HEK293T (cell line): ENCODE measurements at regions not wholly inside any gene's neighbourhood (a gene's known extent, or its start where the extent isn't known, plus 50 kb on each side); places are given as distances from the start of the nearest gene placed in this dataset.

ENCODE experiments used
- NFRKB ChIP-seq: fragments of 450-650 bp; IDR thresholded peaks from 2 replicates; pipeline ENCODE4 v1.6.1; 2016; ENCODE audit warnings: mild to moderate bottlenecking, moderate library complexity
- PKNOX1 ChIP-seq: fragments of 450-650 bp; IDR thresholded peaks from 2 replicates; pipeline ENCODE4 v1.6.1; 2016
- SP1 ChIP-seq: fragments of 450-650 bp; IDR thresholded peaks from 2 replicates; pipeline ENCODE4 v1.6.1; 2017
- ZNF384 ChIP-seq: fragments of 450-650 bp; IDR thresholded peaks from 2 replicates; pipeline ENCODE4 v1.6.1; 2016

GRCh38 chr12:82213761-82214160 lies 144.4 kb downstream of the CCDC59 start:
- TF ChIP-seq PKNOX1: no peak
- TF ChIP-seq ZNF384: no peak
- TF ChIP-seq NFRKB: no peak
- TF ChIP-seq SP1: no peak
